NCI-H2107 (cell line): ENCODE measurements at regions not wholly inside any gene's neighbourhood (a gene's known extent, or its start where the extent isn't known, plus 50 kb on each side); places are given as distances from the start of the nearest gene placed in this dataset.

Experiments
- DNase-seq: peaks from one replicate; lab custom pipeline; 2025; lab: John Stamatoyannopoulos, UW

- no peak for DNase-seq
These were observed 379.1 kb upstream of the ATP5MC3 start for GRCh38 chr2:175560521-175561169.

- DNase-seq: no peak
These were observed 378.1 kb upstream of the ATP5MC3 start for GRCh38 chr2:175559613-175560012.

DNA sequence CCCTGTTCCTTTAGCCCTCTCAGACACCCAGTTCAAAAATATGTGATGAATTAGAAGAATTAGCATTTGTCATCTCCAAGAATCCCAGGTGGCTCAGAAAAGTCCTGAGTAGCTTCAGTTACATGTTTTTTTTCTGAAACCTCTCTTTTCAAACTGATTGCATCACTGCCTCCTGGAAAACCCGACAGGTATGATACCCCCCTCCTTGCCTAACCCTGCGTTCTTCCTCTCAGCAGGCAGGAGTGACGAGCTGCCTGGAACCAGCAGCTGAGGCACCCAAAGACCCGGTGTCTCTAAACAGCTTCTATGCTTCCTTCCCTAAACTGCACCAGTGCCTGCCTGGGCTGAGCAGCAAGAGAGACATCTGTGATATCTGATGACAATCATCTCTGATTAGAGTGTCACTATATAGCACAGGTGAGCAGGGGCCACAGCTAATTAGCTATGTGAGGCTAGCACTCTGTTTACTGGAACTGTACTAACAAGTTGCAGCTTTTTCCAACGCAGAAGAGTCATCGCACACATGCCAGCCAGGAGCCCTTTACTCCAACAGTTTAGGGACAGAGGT is 376.4 kb upstream of the ATP5MC3 start:
- no peak for DNase-seq

DNA sequence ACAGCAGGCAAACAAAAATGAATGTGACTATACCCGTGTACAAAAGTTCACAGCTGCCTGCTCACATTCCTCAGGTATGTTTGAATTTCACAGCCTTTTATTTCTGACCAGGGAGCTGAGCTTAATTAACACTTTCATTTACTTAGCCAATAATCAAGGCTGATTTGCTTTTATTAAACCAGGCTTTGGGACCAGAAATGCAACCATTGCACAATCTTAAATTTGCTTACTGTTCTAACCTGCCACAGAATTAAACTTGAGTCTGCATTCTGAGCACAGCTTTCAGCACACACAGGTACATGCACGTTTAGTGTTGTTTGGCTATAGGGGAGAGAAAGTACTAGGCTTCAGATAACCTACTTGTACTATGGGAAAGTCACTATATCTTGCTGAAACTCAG is 372.4 kb upstream of the ATP5MC3 start:
- no peak for DNase-seq

GRCh38 chr2:175552902-175553301 is 371.4 kb upstream of the ATP5MC3 start:
- DNase-seq: no peak

- DNase-seq: no peak
These were observed 358.9 kb upstream of the ATP5MC3 start for GRCh38 chr2:175540421-175540820.

- no peak for DNase-seq
These were observed 357.6 kb upstream of the ATP5MC3 start for GRCh38 chr2:175539122-175539521.

GRCh38 chr2:175536059-175536458 is 354.5 kb upstream of the ATP5MC3 start:
- DNase-seq: no peak

DNA sequence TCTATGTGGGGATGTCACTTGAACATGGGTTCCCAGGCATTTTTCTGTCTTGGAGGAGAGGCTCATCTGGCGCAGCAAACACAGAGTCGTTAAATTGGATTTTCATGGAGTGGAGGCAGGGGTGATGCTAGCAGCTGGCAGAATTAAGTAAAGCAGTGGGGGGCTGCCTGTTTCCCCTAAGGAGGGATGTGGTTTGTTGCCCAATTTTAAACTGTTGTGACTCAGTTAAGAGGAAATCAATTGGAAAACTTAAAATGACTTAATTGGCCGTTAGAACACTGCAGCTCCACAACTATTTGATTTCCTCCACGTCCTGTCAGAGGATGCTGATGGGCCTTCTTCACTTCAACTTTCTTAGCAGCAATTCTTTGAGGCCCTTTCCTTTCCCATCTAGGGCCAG is 354.1 kb upstream of the ATP5MC3 start:
- DNase-seq: no peak

- no peak for DNase-seq
These were observed 344.5 kb upstream of the ATP5MC3 start for GRCh38 chr2:175525975-175526374.

DNA sequence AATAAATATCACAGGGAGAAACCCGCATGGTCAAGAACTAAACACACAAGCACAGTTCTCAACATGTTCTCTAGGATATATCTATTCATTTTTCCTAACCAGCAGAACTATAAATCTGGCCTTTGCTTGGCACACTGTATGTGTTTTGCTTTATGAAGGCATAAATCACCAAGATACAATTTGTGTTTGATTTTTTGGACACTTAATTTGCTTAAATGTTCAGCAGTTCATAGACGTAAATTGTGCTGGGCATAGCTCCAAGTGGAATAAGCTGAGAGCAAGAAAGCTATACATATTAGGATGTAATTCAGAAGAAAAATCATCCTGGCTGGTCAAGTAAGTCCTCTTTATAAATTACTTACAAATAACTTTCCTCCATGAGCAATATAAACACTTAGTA is 341.5 kb upstream of the ATP5MC3 start:
- no peak for DNase-seq

DNA sequence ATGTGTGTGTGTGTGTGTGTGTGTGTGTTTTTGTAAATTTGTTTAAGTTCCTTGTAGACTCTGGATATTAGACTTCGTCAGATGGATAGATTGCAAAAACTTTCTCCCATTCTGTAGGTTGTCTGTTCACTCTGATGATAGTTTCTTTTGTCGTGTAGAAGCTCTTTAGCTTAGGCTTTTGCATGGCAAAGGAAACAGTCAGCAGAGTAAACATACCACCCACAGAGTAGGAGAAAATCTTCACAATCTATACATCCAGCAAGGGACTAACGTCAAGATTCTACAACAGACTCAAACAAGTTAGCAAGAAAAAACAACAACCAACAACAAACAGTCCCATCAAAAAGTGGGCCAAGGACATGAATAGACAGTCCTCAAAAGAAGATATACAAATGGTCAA is 336.7 kb upstream of the ATP5MC3 start:
- DNase-seq: no peak

DNA sequence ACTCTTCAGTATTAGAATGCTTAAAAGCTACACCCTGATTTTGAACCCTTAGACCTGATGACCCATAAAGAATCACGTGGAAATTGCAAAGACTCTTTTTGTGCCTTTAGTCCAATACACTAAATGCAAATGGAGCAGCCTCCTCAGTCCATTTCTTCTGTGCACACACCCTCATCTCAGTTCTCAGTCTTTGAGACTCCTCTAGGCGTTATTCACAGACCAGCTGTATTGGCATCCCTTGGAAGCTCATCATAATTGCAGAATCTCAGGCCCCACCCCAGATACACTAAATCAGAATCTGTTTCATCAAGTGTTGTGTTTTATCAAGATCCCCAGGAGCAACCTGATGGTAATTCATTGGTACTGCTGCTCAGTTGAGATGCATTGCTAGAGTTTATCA is 335.0 kb upstream of the ATP5MC3 start:
- DNase-seq: no peak

DNA sequence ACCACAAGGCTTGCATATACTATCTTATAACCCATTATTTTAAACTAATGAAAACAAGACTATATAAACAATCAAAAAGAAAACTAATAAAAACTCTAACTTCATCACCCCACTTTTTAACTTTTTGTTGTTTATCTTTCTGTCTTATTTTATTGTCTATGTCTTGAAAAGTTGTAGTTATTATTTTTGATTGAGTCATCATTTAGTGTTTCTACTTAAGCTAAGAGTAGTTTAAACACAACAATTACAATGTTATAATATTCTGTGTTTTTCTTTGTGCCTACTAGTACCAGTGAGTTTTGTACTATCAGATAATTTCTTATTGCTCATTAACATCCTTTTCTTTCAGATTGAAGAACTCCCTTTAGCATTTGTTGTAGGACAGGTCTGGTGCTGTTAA is 318.7 kb upstream of the ATP5MC3 start:
- DNase-seq: no peak

- DNase-seq: no peak
These were observed 308.9 kb upstream of the ATP5MC3 start for GRCh38 chr2:175490360-175490791.

GRCh38 chr2:175478096-175478768 is 296.7 kb upstream of the ATP5MC3 start:
- no peak for DNase-seq

- no peak for DNase-seq
These were observed 295.4 kb upstream of the ATP5MC3 start for GRCh38 chr2:175476948-175477347.

DNA sequence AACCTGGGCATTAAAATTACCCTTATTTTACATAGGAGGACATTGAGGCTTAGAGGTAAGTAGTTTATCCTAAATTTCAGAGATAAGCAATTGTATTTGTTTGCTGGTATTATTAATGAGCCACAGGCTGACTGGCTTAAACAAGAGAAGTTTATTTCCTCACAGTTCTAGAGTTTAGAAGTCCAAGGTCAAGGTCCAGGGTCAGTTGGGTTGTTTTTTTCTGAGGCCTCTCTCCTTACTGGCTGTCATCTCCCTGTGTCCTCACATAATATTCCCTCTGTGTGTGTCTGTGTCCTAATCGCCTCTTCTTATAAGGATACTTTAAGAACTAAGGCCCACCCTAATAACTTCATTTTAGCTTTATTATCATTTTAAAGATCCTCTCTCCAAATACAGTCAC is 294.9 kb upstream of the ATP5MC3 start:
- no peak for DNase-seq

- DNase-seq: no peak
These were observed 293.6 kb upstream of the ATP5MC3 start for GRCh38 chr2:175475130-175475529.

DNA sequence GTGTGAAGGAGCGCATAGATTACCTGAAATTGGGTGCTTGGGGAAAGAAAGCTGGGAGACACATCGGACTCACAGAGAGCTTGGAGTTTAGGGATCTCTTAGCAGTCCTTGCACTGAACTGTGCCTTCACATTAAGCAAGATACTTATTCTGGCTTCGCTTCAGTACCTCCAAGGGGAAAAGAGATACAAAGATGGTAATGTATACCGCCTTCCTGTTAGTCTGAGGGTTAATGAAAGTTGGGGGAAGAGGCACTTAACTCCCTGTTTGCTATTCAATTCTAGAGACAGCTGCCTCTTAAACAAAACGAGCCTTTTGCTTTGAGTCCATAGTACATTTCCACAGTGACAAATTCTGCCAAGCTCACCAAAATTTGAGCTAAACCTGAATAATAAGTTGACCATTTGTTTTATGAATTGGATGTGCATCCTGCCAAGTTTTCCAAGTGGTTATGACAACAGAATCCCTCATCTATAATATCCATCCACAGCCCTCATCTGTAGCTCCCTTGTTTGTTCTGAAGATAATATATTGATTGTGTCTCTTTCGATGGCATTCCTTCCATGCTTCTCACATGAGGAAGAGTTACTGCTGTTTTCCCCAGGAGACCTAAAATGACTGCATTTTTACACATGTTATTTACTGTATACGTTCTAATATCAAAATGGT is 287.1 kb upstream of the ATP5MC3 start:
- DNase-seq: no peak

GRCh38 chr2:175465101-175465500 is 283.6 kb upstream of the ATP5MC3 start:
- DNase-seq: no peak

GRCh38 chr2:175464311-175464670 is 282.8 kb upstream of the ATP5MC3 start:
- no peak for DNase-seq
